ENCODE measurements at regions not wholly inside any gene's neighbourhood (a gene's known extent, or its start where the extent isn't known, plus 50 kb on each side); places are given as distances from the start of the nearest gene placed in this dataset.

DNA sequence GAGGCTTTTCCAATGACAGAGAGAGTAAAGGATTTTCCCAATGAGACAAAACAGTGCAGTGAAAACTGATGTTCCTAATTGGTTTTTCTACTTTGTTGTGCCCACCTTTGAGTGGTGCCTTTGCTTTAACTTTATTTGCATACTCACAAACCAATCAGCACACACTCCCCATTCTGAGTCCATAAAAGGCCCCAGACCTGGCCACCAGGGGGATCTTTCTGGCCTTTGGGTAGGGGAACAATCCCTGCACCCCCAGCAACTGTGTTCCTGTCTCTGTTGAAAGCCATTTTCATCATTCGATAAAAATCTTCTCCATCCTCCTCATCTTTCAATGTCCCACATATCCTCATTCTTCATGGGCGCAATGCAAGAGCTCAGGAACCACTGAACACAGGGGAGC lies 252.8 kb downstream of the B3GLCT start:
- TF ChIP-seq EP300 (IDR thresholded peaks at IDR 0.05; ENCODE audit: borderline replicate concordance), result no peak
- TF ChIP-seq RAD21 (IDR thresholded peaks at IDR 0.05; ENCODE audit: low read depth), result no peak
- TF ChIP-seq FOXM1 (IDR thresholded peaks at IDR 0.05; ENCODE audit: borderline replicate concordance, low read depth), result no peak
